Daoy (cell line): ENCODE measurements at regions not wholly inside any gene's neighbourhood (a gene's known extent, or its start where the extent isn't known, plus 50 kb on each side); places are given as distances from the start of the nearest gene placed in this dataset.

Experiments used
- DNase-seq: peaks from one replicate; pipeline ENCODE4 v3.0.0-alpha.2; 2015; ENCODE audit warnings: low read depth

DNA sequence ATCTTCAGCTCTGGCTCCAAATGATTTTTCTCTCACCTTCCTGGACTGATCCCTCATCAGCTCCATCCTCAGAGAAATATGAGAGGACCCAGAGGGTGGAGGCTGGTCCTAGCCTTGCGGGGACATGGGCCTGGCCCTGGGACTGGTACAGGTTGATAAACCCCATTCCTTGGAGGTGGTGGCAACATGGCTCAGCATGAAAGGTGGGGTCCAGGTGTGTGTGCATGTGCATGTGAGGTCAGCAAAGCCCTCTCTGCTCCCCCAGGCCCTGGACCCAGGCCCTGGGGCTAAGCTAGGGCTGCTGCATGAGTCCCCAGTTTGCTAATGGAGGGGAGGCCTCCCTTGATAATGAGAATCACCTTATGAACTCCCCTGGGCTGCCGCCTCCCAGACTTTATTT lies 363.1 kb downstream of the MATN1 start:
- no peak for DNase-seq

GRCh38 chr1:30359539-30360220 lies 363.7 kb downstream of the MATN1 start:
- no peak for DNase-seq

- DNase-seq = no peak
These were observed 364.9 kb downstream of the MATN1 start for GRCh38 chr1:30358500-30358899.

DNA sequence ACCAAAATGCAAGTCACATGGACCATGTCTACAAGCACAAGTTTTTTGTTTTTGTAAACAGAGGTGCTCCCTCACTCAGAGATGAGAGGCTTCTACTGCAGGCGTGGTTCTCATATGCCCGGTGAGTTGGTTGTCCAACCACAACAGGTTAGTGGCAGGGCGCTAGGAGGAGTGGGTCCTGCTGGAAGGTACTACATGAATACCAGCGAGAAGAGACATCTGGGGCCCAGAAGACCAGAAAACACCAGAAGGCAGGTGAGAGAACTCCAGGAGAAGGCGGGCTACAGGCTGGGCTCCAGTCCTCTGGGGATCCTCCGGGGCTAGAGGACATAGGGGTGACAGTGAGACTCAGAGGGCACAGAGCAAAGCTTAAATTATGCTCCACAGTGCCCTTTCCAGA lies 366.5 kb downstream of the MATN1 start:
- DNase-seq = no peak

- DNase-seq = no peak
These were observed 369.0 kb downstream of the MATN1 start for GRCh38 chr1:30354410-30354809.

DNA sequence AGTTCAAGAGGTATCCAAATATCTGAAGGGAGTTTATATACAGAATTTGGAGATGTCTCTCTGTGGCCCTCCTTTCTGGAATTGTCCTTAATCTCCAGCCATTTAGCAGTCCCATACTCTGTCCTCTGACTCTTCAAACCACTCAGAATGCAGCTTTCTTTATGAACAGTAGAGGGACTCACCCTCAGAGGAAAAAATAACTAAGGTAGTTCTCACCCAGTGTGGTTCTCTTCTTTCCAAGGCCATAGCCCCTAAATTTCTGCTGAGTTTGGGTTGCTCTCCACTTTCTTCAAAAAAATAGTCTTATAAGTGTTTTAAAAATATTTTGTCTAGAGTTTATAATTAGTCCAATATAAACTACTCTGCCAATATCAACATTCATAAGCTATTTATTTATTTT lies 369.7 kb downstream of the MATN1 start:
- DNase-seq = no peak

- no peak for DNase-seq
These were observed 375.2 kb downstream of the MATN1 start for GRCh38 chr1:30348147-30348546.

DNA sequence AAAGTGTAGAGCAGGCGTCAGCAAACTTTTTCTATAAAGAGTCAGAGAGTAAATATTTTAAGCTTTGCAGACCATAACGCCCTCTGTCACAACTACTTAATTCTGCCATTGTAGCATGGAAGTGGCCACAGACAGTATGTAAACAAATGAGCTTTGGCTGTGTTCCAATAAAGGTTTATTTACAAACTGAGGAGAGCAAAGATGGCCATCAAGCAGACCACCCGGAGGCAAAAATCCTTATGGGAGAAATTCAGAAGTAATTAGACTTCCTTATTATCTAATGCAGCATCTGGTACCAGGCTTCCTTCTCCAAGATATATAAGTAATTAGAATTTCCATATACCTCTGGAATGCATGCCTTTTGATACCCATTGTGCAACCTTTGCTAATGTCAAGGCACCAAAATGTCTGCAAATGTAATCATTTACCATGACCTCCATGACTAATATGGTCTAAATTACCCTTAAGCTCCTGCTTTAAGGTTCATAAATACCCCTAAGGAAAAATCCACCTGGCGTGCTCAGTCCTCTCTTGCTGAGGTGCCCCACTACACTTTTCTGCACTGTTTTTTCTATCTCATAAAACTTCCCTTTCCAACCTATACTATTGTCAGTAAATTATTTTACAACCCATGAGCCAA lies 377.8 kb downstream of the MATN1 start:
- no peak for DNase-seq

DNA sequence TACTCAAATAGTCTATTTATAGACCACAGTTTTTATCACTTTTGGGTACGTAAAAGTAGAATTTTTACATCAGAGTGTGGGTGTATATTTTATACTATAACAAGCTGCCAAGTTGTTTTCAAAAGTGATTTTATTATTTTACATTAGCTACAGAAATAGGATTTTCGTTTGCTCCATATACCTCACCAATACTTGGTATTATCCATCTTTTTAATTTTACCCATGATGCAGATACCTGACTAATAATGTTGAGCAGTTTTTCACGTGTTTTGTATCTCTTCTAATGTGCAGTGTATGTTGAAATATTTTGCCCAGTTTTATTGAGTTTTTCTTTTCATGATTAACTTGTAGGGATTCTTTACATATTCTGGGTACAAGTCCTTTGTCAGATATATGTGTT lies 379.8 kb downstream of the MATN1 start:
- no peak for DNase-seq

DNA sequence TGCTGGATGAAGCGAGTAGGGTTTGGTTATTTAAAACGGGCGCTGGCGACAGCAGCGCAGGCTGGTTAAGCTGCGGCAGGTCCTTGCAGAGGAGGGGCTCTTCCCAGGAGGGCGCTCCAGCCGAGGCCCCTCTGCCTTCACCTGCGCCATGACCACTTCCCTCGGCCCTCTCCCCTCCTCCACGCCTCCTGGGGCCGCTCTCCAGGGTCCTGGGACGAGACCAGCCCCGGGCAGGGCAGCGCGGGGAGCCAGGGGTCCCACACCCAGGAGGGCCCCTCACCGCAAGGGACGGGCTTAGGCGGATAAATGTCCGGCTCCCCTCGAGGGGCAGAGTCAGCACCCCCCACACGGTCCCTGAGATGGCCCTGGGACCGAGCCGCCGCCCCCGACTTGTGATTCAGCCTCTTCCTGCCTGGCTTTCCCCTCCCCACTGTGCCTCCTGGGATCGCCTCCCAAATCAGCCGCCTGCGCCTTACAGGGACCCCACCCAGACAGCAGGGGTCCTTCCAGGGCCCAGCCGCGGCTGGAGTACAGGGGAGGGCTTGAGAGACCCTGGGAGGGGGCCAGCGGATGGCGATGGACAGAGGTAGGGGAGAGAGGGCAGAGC lies 380.7 kb downstream of the MATN1 start:
- DNase-seq = no peak

DNA sequence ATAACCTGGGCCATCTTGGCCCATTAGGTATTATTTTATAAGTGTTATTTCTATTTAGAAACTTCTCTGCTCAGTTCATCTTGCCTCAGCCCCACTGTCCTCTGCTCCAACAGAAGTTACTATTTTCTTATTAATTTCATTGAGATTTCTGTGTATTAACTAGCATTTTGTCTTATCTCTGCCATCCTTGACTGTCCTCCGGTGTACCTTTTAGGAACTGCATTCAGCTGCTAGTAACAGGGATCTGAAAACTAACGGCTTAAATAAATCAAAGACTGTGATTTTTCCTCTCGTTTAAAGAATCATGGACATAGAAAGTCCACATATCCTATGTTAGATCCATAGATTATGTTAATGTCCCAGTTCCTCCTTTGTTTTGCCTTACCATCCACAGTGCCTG lies 382.5 kb downstream of the MATN1 start:
- no peak for DNase-seq

DNA sequence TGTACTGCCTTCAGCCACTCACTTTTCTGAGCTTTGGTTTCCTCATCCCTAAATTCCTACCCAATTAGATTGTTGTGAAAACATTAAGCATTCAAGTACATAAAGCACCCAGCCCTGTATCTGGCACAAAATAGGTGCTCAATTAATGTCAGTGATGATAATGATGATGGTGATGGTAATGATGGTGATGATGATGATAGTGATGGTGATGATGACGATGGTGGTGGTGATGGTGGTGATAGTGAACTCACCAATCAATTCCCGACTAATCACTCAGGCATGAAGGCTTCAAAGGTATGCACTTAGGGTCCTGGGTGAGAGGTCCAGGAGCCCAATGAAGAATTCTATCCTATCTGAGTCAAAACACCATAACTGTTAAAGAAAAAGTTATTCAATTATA lies 383.5 kb downstream of the MATN1 start:
- no peak for DNase-seq

- no peak for DNase-seq
These were observed 384.6 kb downstream of the MATN1 start for GRCh38 chr1:30338765-30339164.

DNA sequence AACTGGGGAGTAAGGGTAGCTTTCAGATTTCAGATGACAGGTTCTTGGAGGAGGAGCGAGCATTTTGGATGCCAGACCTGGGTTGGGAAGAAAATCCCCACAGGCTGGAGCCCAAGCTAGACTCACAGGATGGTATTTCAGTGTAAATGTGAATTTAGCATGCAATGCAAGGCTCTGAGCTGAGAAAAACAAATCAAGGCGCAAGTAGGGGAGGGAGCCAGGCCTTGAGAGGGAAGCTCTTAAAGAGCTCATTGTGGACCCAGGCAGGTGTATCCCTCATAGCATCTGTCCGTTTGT lies 386.1 kb downstream of the MATN1 start:
- no peak for DNase-seq

- no peak for DNase-seq
These were observed 386.6 kb downstream of the MATN1 start for GRCh38 chr1:30336550-30337323.

GRCh38 chr1:30335997-30336390 lies 387.4 kb downstream of the MATN1 start:
- DNase-seq = no peak

DNA sequence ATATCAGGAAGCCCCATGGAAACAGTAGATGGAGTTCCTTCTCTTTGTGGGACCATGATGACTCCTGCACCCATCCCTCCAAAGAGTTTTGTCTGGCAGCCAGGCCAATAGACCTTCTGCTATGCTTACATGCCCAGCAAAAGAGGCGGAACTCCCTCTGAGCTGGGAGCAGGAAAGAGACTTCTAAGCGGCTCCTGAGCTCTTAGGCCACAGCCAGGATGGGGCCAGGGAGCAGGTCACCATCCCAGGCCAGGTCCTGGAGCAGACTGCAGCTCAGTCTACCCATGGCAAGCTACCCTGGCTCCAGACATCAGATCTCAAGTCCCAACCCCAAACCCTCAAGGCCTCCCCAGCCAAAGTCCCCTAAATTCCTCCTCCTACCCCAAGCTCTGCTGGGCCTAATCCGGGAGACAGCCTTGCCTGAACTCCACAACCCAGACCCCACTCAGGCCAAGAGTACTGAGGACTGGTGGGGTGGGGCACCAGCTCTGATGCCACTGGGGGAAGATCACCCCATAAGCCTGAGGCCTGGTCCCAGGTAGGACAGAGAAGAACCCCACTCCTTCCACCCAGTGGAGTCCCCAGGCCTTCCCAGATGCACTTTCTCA lies 387.9 kb downstream of the MATN1 start:
- DNase-seq = peak; percentile 36

GRCh38 chr1:30334767-30335166 lies 388.6 kb downstream of the MATN1 start:
- DNase-seq = no peak

GRCh38 chr1:30332116-30333094 lies 391.0 kb downstream of the MATN1 start:
- peak; percentile 50 for DNase-seq

DNA sequence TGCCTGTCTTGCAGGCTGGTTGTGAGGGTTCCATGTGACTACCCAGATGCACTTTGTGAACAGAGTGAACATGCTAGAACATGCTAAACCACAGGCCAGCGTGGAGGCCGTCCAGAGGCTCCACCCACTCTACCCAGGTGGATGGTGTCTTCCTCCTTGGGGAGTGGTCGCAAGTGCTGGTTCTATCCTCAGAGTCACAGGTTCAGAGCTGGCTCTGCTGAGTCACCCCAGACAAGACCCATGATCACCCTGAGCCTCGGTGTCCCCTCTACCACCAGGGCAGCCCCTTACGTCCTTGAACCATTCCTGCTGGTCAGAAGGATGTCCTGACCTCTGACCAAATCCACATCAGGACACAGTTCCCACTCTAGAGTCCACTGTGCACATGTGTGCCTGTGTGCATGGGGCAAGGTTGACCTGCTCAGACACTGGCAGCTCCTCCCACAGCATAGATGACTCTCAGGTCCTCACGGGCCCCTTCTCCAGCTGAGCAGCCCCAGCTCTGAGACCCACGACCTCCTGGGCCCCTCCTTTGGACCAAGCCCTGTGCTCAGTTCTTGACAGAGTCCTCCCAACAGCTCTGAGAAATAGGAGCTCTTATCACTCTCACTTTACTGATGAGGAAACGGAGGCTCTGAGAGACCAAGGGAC lies 391.8 kb downstream of the MATN1 start:
- no peak for DNase-seq

GRCh38 chr1:30330644-30331043 lies 392.7 kb downstream of the MATN1 start:
- no peak for DNase-seq
